ENCODE measurements at regions not wholly inside any gene's neighbourhood (a gene's known extent, or its start where the extent isn't known, plus 50 kb on each side); places are given as distances from the start of the nearest gene placed in this dataset.

DNA sequence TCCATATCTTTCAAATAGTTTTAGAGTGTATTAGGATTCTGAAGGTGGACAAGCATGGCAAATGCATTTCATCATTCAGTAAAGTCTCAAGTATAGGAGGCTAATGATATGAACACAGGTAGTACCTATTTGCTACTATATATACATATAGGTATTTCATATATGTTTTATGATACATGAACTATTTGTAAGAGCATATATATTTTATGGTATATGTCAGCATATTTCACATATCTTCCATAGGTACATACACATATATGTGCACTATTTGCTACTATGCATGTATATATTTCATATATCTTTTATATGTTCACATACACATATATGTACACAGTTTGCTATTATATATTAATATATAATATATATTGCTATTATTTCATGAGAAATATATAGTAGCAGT, 1291.7 kb upstream of the MIR17HG start:
- TF ChIP-seq, protein P1, sequence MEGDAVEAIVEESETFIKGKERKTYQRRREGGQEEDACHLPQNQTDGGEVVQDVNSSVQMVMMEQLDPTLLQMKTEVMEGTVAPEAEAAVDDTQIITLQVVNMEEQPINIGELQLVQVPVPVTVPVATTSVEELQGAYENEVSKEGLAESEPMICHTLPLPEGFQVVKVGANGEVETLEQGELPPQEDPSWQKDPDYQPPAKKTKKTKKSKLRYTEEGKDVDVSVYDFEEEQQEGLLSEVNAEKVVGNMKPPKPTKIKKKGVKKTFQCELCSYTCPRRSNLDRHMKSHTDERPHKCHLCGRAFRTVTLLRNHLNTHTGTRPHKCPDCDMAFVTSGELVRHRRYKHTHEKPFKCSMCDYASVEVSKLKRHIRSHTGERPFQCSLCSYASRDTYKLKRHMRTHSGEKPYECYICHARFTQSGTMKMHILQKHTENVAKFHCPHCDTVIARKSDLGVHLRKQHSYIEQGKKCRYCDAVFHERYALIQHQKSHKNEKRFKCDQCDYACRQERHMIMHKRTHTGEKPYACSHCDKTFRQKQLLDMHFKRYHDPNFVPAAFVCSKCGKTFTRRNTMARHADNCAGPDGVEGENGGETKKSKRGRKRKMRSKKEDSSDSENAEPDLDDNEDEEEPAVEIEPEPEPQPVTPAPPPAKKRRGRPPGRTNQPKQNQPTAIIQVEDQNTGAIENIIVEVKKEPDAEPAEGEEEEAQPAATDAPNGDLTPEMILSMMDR (IDR thresholded peaks at IDR 0.05) = no peak
- TF ChIP-seq POLR2A (IDR thresholded peaks at IDR 0.05) (no peak), POLR2AphosphoS5 (IDR thresholded peaks at IDR 0.05) (no peak), EP300 (IDR thresholded peaks at IDR 0.05; ENCODE audit: low read depth) (no peak)
